Neuron (in vitro differentiated cells): ENCODE measurements at regions not wholly inside any gene's neighbourhood (a gene's known extent, or its start where the extent isn't known, plus 50 kb on each side); places are given as distances from the start of the nearest gene placed in this dataset.

Source experiments
- H2AFZ ChIP-seq: one replicate; pipeline ENCODE4 v1.6.1; 2013; ENCODE audit warnings: low read depth, mild to moderate bottlenecking, inconsistent platforms, low read length, moderate library complexity
- H3K27me3 ChIP-seq: one replicate; pipeline ENCODE4 v1.6.1; 2013; ENCODE audit warnings: low read length; ENCODE audit not compliant: insufficient read depth
- H3K36me3 ChIP-seq: one replicate; pipeline ENCODE4 v1.6.1; 2013; ENCODE audit warnings: low read length; ENCODE audit not compliant: insufficient read depth
- H3K4me1 ChIP-seq: one replicate; pipeline ENCODE4 v1.6.1; 2013; ENCODE audit warnings: low read length; ENCODE audit not compliant: insufficient read depth
- H3K4me3 ChIP-seq: 2 replicates; pipeline ENCODE4 v1.5.1; 2013; ENCODE audit warnings: mild to moderate bottlenecking, low read length, moderate library complexity
- H3K9me3 ChIP-seq: one replicate; pipeline ENCODE4 v1.6.1; 2013; ENCODE audit warnings: low read length

DNA sequence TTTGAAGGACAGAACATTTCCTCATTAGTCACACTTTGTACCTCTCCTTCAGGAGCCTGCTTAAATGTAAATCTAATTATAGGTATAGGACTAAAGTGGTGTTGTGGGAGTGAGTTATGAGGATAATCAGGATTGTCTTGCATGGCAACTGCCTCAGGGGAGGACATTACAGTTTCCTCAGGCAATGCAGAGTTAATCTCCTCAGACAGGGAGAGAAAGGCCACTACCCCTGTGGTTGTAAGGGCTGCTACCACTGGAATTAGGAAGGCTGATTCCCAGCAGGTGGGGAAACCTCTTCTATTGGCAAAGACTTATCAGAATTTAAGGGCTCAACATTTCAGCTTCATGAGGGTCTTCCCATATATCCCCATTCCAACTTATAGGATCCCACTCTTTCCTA lies 286.8 kb upstream of the PBX1 start:
- Histone ChIP-seq H3K4me1 (no peaks in the 10 kb centered on the region), H3K9me3 (no peaks in the 10 kb centered on the region), H2AFZ (no peak overlapping the region), H3K36me3 (no peaks in the 10 kb centered on the region), H3K4me3 (no peak overlapping the region), H3K27me3 (no peaks in the 10 kb centered on the region)

DNA sequence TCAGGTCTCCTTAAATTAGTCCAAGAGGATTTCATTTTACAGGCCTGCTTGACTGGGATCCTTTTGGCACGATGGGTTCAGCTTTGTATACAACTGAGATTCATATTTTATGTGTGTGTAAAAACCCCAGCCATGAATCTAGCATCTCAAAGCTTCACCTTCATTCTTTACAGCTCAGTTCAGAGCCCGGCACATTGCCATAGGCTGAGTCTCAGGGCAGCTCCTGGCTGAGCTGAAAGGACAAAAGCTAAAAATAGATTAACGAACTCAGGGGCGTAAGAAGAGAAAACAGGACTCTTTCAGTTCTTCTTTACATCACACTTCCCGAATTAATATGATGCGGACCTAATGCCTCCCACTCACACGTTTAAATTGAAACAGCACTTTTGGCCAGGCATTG lies 262.8 kb upstream of the PBX1 start:
- H3K4me1 ChIP-seq = no peaks in the 10 kb centered on the region
- H2AFZ ChIP-seq = no peak overlapping the region
- H3K9me3 ChIP-seq = no peaks in the 10 kb centered on the region
- no peak overlapping the region for H3K4me3 ChIP-seq
- H3K27me3 ChIP-seq = no peaks in the 10 kb centered on the region
- H3K36me3 ChIP-seq = no peaks in the 10 kb centered on the region

DNA sequence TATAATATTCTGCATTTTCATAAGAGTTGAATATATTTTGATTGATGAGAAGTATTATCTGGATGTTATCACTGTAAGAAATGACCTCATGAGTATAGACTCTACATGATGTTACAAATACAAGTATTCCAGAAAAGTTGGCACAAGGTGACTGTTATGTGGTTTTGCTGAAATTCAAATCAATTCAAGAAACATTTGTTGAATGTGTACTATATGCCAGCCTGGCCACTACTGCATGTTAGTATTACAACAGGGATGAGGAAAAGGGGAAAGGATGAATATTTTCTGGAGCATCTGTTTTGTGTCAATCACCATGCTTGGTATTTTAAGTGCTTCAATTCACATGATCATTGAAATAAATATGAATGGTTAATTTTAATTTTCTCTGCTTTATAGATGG lies 250.9 kb upstream of the PBX1 start:
- Histone ChIP-seq H2AFZ (no peak overlapping the region), H3K4me3 (no peak overlapping the region), H3K36me3 (no peaks in the 10 kb centered on the region), H3K27me3 (peaks cover 4% of the 10 kb centered on the region), H3K4me1 (no peaks in the 10 kb centered on the region), H3K9me3 (no peaks in the 10 kb centered on the region)

DNA sequence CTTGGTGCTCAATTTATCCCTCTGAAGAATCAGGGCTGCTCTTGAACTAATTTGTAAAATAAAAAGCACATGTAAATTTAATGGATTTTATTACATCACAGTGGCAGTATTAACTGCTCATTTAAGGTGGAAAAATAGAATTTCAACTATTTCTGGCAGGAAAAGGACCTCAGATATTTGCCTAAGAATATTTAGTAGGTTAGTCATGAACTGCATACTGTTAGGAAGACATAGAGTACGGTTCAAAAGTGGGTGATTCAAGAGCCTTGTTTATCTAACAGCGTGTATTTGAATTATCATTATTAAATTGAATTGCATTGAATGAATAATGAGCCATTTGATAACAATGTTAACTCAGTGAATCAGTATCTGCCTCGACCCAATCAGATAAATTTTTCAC lies 248.8 kb upstream of the PBX1 start:
- Histone ChIP-seq H2AFZ (no peak overlapping the region), H3K27me3 (peaks cover 8% of the 10 kb centered on the region), H3K4me3 (no peak overlapping the region)

DNA sequence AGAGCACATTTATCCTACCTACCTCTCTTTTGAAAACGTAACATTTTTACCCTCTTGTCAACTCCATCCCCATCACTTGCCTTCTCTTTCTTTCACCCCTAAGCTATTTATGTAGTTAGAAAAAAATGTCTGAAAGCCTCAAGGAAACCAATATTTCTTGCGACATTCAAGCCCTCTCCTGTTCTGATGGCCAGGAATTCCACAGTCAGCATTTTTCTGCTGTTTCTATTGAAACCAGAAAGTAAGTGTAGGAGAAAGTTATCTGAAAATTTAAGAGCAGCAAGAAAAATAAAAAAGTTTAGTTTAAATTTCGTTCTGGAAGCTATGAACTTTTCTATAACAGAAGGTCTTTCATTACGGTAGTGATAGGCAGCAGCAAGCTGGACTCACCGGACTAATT lies 247.6 kb upstream of the PBX1 start:
- no peak overlapping the region for H2AFZ ChIP-seq
- peaks cover 14% of the 10 kb centered on the region for H3K27me3 ChIP-seq
- no peaks in the 10 kb centered on the region for H3K4me1 ChIP-seq
- no peak overlapping the region for H3K4me3 ChIP-seq
- H3K36me3 ChIP-seq = no peaks in the 10 kb centered on the region
- H3K9me3 ChIP-seq = no peaks in the 10 kb centered on the region

More for the DNA sequence above, 248.8 kb upstream of the PBX1 start:
- Histone ChIP-seq H3K9me3 (no peaks in the 10 kb centered on the region), H3K36me3 (no peaks in the 10 kb centered on the region), H3K4me1 (no peaks in the 10 kb centered on the region)

DNA sequence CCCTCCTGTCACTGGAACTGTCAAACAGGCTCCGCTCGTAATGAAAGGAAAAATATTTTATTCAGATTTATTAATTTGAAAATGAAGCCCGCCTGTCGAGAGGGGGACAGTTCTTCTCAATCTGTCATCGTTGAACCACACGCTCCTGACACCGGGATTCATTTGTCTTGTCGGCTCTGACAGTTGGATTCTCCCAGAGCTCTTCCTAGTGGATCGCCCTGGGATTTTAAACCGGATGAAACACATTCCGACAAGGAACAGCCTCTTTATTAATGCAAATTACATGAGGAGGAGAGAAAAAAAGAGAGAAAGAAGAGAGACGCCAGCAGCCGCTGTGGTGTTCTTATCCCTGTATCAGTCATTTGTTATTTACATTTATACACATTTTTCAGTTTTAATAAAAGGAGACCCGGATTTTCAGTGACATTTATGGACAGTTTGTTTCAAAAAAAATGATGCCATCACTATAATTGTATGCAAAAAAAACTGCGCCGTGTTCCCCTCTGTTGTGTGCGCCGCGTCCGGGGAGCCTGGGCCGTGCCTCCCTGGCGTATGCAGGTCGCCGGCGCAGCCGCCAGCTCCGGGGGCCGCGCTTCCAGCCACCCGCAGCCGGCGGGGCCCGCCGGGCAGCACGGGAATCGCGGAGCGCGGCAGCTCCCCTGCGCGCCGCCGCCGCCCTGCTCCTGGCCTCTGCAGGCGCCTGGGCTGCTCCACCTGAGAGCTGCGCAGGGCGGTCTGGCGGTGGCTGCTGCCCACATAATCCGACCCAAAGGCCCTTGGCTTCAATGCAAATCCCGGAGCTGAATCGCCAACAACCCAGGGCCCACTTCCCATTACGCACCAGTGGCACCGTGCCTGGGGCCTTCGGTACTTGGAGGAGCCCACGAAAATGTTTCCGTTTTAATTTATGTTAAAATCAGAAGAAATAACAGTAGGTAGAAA lies 237.9 kb upstream of the PBX1 start:
- Histone ChIP-seq H3K9me3 (peaks cover 4% of the 10 kb centered on the region), H3K4me3 (peak overlapping the region; percentile 33), H3K27me3 (peaks cover 63% of the 10 kb centered on the region), H2AFZ (peak overlapping the region; percentile 34), H3K36me3 (no peaks in the 10 kb centered on the region), H3K4me1 (peaks cover 12% of the 10 kb centered on the region)

DNA sequence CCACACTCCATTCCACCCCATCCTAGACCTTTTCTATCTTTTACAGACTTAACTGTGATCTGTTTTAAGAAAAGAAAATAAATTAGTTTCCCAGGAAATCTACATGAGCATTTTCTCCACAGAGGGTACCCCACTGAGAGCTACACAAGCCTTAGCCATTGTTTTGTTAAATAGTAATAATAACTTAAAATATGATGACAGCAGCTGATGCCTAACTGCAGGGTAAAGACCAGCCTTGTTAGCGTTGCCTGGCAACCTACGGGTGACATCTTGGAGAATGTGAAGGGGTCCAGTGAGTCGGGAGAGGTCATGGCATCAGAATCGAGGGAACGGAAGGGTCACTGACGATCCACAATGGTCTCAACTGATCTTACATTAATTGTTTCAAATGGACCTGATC lies 233.2 kb upstream of the PBX1 start:
- Histone ChIP-seq H3K36me3 (no peaks in the 10 kb centered on the region), H3K4me3 (no peak overlapping the region), H3K4me1 (peaks cover 12% of the 10 kb centered on the region), H3K9me3 (no peaks in the 10 kb centered on the region), H2AFZ (no peak overlapping the region), H3K27me3 (peaks cover 52% of the 10 kb centered on the region)

DNA sequence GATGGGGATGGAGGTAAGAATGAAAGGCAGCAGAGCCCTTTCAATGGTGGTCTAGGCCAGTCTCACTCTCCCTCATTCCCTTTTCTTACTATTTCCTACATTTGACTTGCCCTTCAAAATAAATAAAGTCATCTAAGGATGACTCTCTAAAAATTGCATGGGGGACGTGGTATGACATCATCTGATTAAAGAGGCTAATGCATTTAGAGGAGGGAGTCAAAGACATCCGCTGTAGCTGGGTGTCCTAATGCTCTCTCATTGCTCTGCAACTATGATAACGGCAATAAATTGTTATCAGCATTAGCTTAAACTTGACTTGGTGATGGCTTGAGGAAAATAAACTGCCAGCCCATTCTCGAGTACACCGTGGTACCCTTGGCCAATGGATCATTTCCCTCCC lies 225.6 kb upstream of the PBX1 start:
- Histone ChIP-seq H3K4me1 (no peaks in the 10 kb centered on the region), H3K4me3 (no peak overlapping the region), H2AFZ (no peak overlapping the region)

DNA sequence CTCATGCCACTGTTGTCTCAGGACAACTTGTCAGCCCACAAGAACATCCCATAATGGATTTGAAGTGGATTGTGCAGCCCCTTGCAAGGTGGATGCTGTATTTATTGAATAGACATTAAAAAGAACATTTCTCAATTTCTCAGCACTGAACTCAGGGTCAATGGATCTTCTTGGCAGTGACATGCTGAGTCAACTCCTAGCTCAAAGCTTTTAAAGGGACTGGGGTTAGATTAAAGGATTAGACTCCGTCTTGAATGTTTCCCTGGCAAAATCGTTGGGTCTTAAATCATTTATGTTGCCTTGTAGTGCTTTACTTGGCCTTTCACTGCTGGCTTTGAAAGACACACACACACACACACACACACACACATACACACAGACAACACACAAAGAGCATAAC lies 221.6 kb upstream of the PBX1 start:
- H3K27me3 ChIP-seq = peaks cover 9% of the 10 kb centered on the region
- no peak overlapping the region for H3K4me3 ChIP-seq
- no peaks in the 10 kb centered on the region for H3K4me1 ChIP-seq
- H2AFZ ChIP-seq = no peak overlapping the region
- H3K9me3 ChIP-seq = no peaks in the 10 kb centered on the region
- no peaks in the 10 kb centered on the region for H3K36me3 ChIP-seq

More for the DNA sequence above, 225.6 kb upstream of the PBX1 start:
- H3K36me3 ChIP-seq = no peaks in the 10 kb centered on the region
- H3K27me3 ChIP-seq = peaks cover 36% of the 10 kb centered on the region
- no peaks in the 10 kb centered on the region for H3K9me3 ChIP-seq

DNA sequence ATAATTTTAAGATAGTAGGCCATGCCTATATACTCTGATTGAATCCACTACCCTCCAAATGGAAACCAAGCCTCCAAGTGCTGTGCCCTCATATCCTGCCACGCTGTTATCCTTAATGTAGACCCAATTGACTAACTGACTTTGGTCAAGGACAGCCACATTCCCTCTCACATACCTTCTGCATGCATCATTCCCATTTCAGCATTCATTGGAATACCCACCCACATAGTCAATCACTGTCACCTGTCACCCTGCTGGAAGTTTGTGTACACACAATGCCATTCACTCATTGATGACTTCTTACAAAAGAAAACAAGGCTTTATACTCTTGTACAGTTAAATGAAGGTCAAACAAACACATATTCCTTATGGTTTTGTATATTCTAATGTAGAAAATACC lies 221.1 kb upstream of the PBX1 start:
- no peak overlapping the region for H2AFZ ChIP-seq
- no peaks in the 10 kb centered on the region for H3K9me3 ChIP-seq
- H3K36me3 ChIP-seq = no peaks in the 10 kb centered on the region

DNA sequence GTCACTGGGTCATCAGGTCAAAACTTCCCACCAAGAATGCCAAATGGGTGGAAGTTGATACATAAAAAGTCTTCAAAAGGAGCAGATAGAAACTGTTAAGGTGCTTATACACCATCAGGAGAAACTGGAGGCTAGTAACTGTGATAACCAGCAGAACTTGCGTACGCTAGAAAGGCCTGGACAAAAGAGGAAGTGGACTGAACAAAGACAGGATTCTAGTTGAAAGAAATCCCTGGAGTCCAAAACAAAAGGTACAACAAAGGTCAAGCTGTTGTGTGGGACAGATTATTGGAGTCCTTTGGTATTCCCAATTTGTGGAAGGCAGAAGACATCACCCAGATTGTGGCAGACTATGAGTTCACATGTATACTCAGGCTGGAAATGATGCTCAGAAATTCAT lies 215.8 kb upstream of the PBX1 start:
- H2AFZ ChIP-seq = no peak overlapping the region
- H3K9me3 ChIP-seq = no peaks in the 10 kb centered on the region
- no peaks in the 10 kb centered on the region for H3K36me3 ChIP-seq
- no peaks in the 10 kb centered on the region for H3K27me3 ChIP-seq
- H3K4me3 ChIP-seq = no peak overlapping the region
- H3K4me1 ChIP-seq = no peaks in the 10 kb centered on the region

More for the DNA sequence above, 221.1 kb upstream of the PBX1 start:
- H3K4me1 ChIP-seq = no peaks in the 10 kb centered on the region
- H3K4me3 ChIP-seq = no peak overlapping the region
- H3K27me3 ChIP-seq = peaks cover 9% of the 10 kb centered on the region

DNA sequence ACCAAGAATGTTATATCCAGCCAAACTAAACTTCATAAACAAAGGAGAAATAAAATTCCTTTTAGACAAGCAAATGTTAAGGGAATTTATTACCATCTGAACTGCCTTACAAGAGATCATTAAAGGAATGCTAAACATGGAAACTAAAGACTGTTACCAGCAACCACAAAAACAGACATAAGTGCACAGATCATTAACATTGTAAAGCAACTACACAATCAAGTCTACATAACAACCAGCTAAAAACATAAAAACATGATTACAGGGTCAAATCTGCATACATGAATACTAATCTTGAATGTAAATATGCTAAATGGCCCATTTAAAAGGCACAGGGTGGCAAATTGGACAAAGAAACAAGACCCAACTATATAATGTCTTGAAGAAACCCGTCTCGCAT lies 211.0 kb upstream of the PBX1 start:
- Histone ChIP-seq H3K36me3 (no peaks in the 10 kb centered on the region), H3K27me3 (no peaks in the 10 kb centered on the region), H2AFZ (no peak overlapping the region), H3K4me1 (no peaks in the 10 kb centered on the region), H3K9me3 (no peaks in the 10 kb centered on the region), H3K4me3 (no peak overlapping the region)

DNA sequence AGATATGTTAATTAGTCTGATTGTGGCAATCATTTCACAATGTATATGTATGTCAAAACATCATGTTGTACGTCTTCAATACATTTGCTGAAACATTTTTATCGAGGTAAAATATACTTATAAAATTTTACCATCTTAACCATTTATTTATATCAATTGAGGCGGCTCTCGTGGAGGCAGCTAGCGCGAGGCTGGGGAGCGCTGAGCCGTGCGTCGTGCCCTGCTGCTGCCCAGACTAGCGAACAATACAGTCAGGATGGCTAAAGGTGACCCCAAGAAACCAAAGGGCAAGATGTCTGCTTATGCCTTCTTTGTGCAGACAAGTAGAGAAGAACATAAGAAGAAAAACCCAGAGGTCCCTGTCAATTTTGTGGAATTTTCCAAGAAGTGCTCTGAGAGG lies 202.5 kb upstream of the PBX1 start:
- H3K4me3 ChIP-seq = no peak overlapping the region
- no peak overlapping the region for H2AFZ ChIP-seq
- no peaks in the 10 kb centered on the region for H3K9me3 ChIP-seq
- no peaks in the 10 kb centered on the region for H3K36me3 ChIP-seq
- no peaks in the 10 kb centered on the region for H3K4me1 ChIP-seq
- no peaks in the 10 kb centered on the region for H3K27me3 ChIP-seq

DNA sequence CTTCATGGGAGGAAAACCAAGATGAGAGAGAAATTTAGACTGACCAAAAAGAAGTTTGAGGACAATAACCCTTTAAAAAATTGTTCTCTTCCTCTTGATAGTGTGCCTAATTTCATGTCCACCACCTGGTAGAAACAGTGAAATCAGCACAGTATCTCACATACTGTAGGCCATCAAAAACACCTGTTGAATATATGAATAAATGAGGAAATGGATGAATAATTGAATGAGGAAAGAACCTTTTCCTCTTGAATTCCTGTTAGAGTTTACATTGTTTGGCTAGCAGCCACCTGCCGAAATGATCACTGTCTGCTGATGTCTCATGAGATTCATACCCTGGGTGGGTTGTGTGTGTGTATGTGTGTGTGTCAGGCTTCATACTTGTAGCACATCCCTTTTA lies 198.7 kb upstream of the PBX1 start:
- Histone ChIP-seq H3K27me3 (no peaks in the 10 kb centered on the region), H3K4me3 (no peak overlapping the region), H3K9me3 (no peaks in the 10 kb centered on the region), H3K36me3 (no peaks in the 10 kb centered on the region), H3K4me1 (no peaks in the 10 kb centered on the region), H2AFZ (no peak overlapping the region)
